Mucosa of descending colon (tissue), 3 donors: ENCODE measurements at regions not wholly inside any gene's neighbourhood (a gene's known extent, or its start where the extent isn't known, plus 50 kb on each side); places are given as distances from the start of the nearest gene placed in this dataset.
A peak's percentile ranks its signal among the peaks of the same experiment; 100 is the strongest.

Experiments used
- ATAC-seq: fragments of 200-7000 bp; cut with Tn5 transposase; one replicate; pipeline ENCODE4 v1.9.1; 2020; ENCODE audit warnings: mild to moderate bottlenecking, moderate library complexity
- DNase-seq, 3 donors: peaks; one replicate each; pipeline ENCODE4 v3.0.0-alpha.2; 2020
- H3K36me3 ChIP-seq: fragments of 200-600 bp; one replicate; pipeline ENCODE4 v1.8.0; 2021; ENCODE audit warnings: low read depth, mild to moderate bottlenecking
- H3K4me1 ChIP-seq: fragments of 200-600 bp; one replicate; pipeline ENCODE4 v1.8.0; 2021; ENCODE audit warnings: low read depth, mild to moderate bottlenecking
- H3K4me3 ChIP-seq: fragments of 200-600 bp; one replicate; pipeline ENCODE4 v1.8.0; 2021; ENCODE audit warnings: mild to moderate bottlenecking
- H3K9me3 ChIP-seq: fragments of 200-600 bp; one replicate; pipeline ENCODE4 v1.8.0; 2021; ENCODE audit warnings: mild to moderate bottlenecking
- CTCF ChIP-seq: fragments of 200-600 bp; IDR thresholded peaks from one replicate; pipeline ENCODE4 v1.8.0; 2022; ENCODE audit warnings: antibody characterized with exemption, mild to moderate bottlenecking
- intact Hi-C, 2 donors: fragments of 100-400 bp; cut with DNase I in 1 of 2; cut with micrococcal nuclease in 1 of 2; formaldehyde crosslinking; loops; one replicate each; pipeline versions ENCODE4 v1.11.0 to v1.11.1; 2022; cut with DNase I, micrococcal nuclease
- donor health status: DM: no; HTN: no; CAD: no; lungs with moderate emphysema.
- donor health status: DM: no; HTN: no; CAD: no.
- donor health status: DM: no; HTN: yes; CAD: no.

GRCh38 chr3:177607589-177607988 is 410.3 kb upstream of the TBL1XR1 start:
- DNase-seq (no peak), ATAC-seq (no peak)
- Histone ChIP-seq H3K4me3 (no peak overlapping the region), H3K4me1 (peaks cover 12% of the 10 kb centered on the region), H3K9me3 (no peaks in the 10 kb centered on the region), H3K36me3 (no peaks in the 10 kb centered on the region)
- no peak for TF ChIP-seq CTCF
- intact Hi-C loops: no loop called here

GRCh38 chr3:177608443-177608842 is 411.2 kb upstream of the TBL1XR1 start:
- intact Hi-C loops: no loop called here
- TF ChIP-seq CTCF: no peak
- Histone ChIP-seq H3K36me3 (no peaks in the 10 kb centered on the region), H3K4me1 (peaks cover 12% of the 10 kb centered on the region), H3K4me3 (no peak overlapping the region), H3K9me3 (no peaks in the 10 kb centered on the region)
- DNase-seq: no peak
- ATAC-seq: no peak

- intact Hi-C loops: no loop called here
- DNase-seq (no peak), ATAC-seq (no peak)
- no peak for TF ChIP-seq CTCF
- H3K4me3 ChIP-seq: no peak overlapping the region
- no peaks in the 10 kb centered on the region for H3K36me3 ChIP-seq
- peaks cover 12% of the 10 kb centered on the region for H3K4me1 ChIP-seq
- no peaks in the 10 kb centered on the region for H3K9me3 ChIP-seq
These were observed 412.3 kb upstream of the TBL1XR1 start for GRCh38 chr3:177609613-177610012.

GRCh38 chr3:177610262-177610661 is 413.0 kb upstream of the TBL1XR1 start:
- no peak overlapping the region for H3K4me3 ChIP-seq
- intact Hi-C loops: no loop called here
- no peaks in the 10 kb centered on the region for H3K9me3 ChIP-seq
- no peak for TF ChIP-seq CTCF
- H3K4me1 ChIP-seq: peaks cover 12% of the 10 kb centered on the region
- no peaks in the 10 kb centered on the region for H3K36me3 ChIP-seq
- no peak for ATAC-seq
- DNase-seq: no peak

- intact Hi-C loops: no loop called here
- no peak for TF ChIP-seq CTCF
- ATAC-seq: peak; percentile 61
These were observed 413.7 kb upstream of the TBL1XR1 start for GRCh38 chr3:177610686-177611633.

More at GRCh38 chr3:177610686-177611633, 413.7 kb upstream of the TBL1XR1 start:
- Histone ChIP-seq H3K4me1 (peaks cover 12% of the 10 kb centered on the region), H3K4me3 (no peak overlapping the region), H3K9me3 (no peaks in the 10 kb centered on the region), H3K36me3 (no peaks in the 10 kb centered on the region)
- DNase-seq: peak; percentile 73 to 85 (median 77)
